ENCODE measurements at regions not wholly inside any gene's neighbourhood (a gene's known extent, or its start where the extent isn't known, plus 50 kb on each side); places are given as distances from the start of the nearest gene placed in this dataset.

GRCh38 chr10:131683941-131684340 is 216.9 kb upstream of the PPP2R2D start:
- TF ChIP-seq CTCF (IDR thresholded peaks at IDR 0.05) (no peak), POLR2A (IDR thresholded peaks at IDR 0.05) (no peak)

Measured in Peyer's patch (tissue), 4 donors.